Astrocyte of the cerebellum (primary cell): ENCODE measurements at regions not wholly inside any gene's neighbourhood (a gene's known extent, or its start where the extent isn't known, plus 50 kb on each side); places are given as distances from the start of the nearest gene placed in this dataset.

Experiments used
- DNase-seq: peaks from one replicate; pipeline ENCODE4 v3.0.0-alpha.2; 2011; ENCODE audit warnings: low read depth
- H3K4me3 ChIP-seq: 2 replicates; pipeline ENCODE4 v1.5.1; 2011; ENCODE audit warnings: mild to moderate bottlenecking, low read depth, low read length, moderate library complexity
- in situ Hi-C: cut with HindIII; loops from 2 replicates; pipeline ENCODE4 v1.10.0; 2017; ENCODE audit warnings: low sequenced_read_pairs
- TF ChIP-seq, protein P1 (sequence below): IDR thresholded peaks from 2 replicates; pipeline ENCODE4 v1.5.1; 2012; ENCODE audit warnings: low read length, low read depth, moderate library complexity, mild to moderate bottlenecking; ENCODE audit errors: missing control alignments

- in situ Hi-C loops: no loop called here
- no peak for DNase-seq
- TF ChIP-seq, protein P1, sequence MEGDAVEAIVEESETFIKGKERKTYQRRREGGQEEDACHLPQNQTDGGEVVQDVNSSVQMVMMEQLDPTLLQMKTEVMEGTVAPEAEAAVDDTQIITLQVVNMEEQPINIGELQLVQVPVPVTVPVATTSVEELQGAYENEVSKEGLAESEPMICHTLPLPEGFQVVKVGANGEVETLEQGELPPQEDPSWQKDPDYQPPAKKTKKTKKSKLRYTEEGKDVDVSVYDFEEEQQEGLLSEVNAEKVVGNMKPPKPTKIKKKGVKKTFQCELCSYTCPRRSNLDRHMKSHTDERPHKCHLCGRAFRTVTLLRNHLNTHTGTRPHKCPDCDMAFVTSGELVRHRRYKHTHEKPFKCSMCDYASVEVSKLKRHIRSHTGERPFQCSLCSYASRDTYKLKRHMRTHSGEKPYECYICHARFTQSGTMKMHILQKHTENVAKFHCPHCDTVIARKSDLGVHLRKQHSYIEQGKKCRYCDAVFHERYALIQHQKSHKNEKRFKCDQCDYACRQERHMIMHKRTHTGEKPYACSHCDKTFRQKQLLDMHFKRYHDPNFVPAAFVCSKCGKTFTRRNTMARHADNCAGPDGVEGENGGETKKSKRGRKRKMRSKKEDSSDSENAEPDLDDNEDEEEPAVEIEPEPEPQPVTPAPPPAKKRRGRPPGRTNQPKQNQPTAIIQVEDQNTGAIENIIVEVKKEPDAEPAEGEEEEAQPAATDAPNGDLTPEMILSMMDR: no peak
- H3K4me3 ChIP-seq: no peak overlapping the region
Measured at GRCh38 chr3:140809316-140809715, 131.5 kb downstream of the TRIM42 start.

DNA sequence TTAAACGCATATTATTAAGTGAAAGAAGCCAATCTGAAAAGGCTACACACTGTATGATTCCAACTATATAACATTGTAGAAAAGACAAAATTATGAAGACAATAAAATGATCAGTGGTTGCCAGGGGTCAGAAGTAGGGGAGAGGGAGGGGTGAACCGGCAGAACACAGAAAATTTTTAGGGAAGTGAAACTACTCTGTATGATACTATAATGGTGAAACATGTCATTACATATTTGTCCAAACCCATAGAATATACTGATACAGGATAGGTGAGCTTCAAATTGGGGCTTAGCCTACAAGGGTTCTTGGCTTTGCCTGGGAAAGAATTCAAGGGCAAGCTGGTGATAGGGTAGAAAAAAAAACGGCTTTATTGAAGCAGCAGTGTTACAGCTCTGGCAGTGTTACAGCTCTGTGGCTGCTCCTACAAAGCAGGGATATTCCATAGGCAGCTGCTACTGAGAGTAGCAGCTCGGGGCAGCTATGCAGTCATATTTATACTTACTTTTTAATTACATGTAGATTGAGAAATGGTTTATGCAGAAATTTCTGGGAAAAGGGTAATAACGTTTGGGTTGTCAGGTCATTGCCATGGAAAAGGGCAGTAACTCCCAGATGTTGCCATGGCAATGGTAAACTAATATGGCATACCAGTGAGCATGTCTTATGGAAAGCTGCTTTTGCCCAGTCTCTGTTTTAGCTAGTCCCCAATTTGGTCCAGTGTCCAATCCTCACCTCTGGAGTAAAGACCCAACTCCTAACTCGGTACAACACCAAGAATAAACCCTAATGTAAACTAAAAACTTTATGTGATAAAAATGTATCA is 125.1 kb upstream of the SLC25A36 start:
- TF ChIP-seq, protein P1: no peak
- in situ Hi-C loops: no loop called here
- H3K4me3 ChIP-seq: no peak overlapping the region
- no peak for DNase-seq

GRCh38 chr3:140821493-140821892 is 120.1 kb upstream of the SLC25A36 start:
- TF ChIP-seq, protein P1: no peak
- DNase-seq: no peak
- H3K4me3 ChIP-seq: no peak overlapping the region
- in situ Hi-C loops: no loop called here

GRCh38 chr3:140822401-140823047 is 119.1 kb upstream of the SLC25A36 start:
- in situ Hi-C loops: no loop called here
- no peak overlapping the region for H3K4me3 ChIP-seq
- DNase-seq: no peak
- TF ChIP-seq, protein P1: no peak

- in situ Hi-C loops: no loop called here
- DNase-seq: no peak
- TF ChIP-seq, protein P1: no peak
- H3K4me3 ChIP-seq: no peak overlapping the region
Measured at GRCh38 chr3:140823106-140823505, 118.5 kb upstream of the SLC25A36 start.

GRCh38 chr3:140827894-140828293 is 113.7 kb upstream of the SLC25A36 start:
- no peak for DNase-seq
- in situ Hi-C loops: no loop called here
- TF ChIP-seq, protein P1: no peak
- H3K4me3 ChIP-seq: no peak overlapping the region
